ENCODE measurements at regions not wholly inside any gene's neighbourhood (a gene's known extent, or its start where the extent isn't known, plus 50 kb on each side); places are given as distances from the start of the nearest gene placed in this dataset.

GRCh38 chr5:12691330-12691729 lies 787.1 kb upstream of the CTNND2 start:
- no peak for TF ChIP-seq POLR2A (IDR thresholded peaks at IDR 0.05)
- no peak for TF ChIP-seq CTCF (IDR thresholded peaks at IDR 0.05)

Data from upper lobe of left lung (tissue), 4 donors.